Heart left ventricle (tissue), 13 donors: ENCODE measurements at regions not wholly inside any gene's neighbourhood (a gene's known extent, or its start where the extent isn't known, plus 50 kb on each side); places are given as distances from the start of the nearest gene placed in this dataset.

Source experiments
- CTCF ChIP-seq, 12 donors: fragments of 200-600 bp; sonication (generic) in 4 of 12; IDR thresholded peaks; one replicate each; pipeline versions ENCODE4 v1.5.0 to v1.8.0; 2018 to 2022; ENCODE audit warnings: antibody characterized with exemption in 12 of 12, mild to moderate bottlenecking in 5 of 12
- POLR2A ChIP-seq, 2 donors: fragments of 450-650 bp; IDR thresholded peaks; one replicate each; pipeline ENCODE4 v1.6.1; 2017; ENCODE audit warnings: antibody characterized with exemption in 2 of 2, mild to moderate bottlenecking in 2 of 2, moderate library complexity in 2 of 2
- donor health status: ischemic (EF 13 %, LVEDD 7.1; RV severe dilation, severe dysfunction).
- donor health status: DM: no; HTN: yes; CAD: no.
- donor health status: DM: no; HTN: no; CAD: no.
- donor health status: ischemic (EF 25% LVEDD 6.9; RV normal size, moderate dysfunction).
- donor health status: ischemic (EF 25% LVEDD 5.7; RV mildly dilated, moderate dysfunction).
- donor health status: ischemic (EF 35%, LVEDD 5.7; RV mildly dilated, moderate dysfunction).
- donor health status: nonischemic (EF 11% LVEDD 7.7; RV severe dilation, severe dysfunction).
- donor health status: DM: yes; HTN: yes; CAD: no.
- donor health status: PGD.
- donor health status: ischemic (EF 29% LVEDD 5.4; RV normal size, mild dysfunction).
- donor health status: nonischemic (EF 23%, LVEDD 6.1; RV moderate dilation, normal function).

GRCh38 chr1:217078959-217079358, 355.7 kb upstream of the ESRRG start:
- no peak for TF ChIP-seq POLR2A (IDR thresholded peaks at IDR 0.05)
- no peak for TF ChIP-seq CTCF (IDR thresholded peaks at IDR 0.05)
